Tibial nerve (tissue), 3 donors: ENCODE measurements at regions not wholly inside any gene's neighbourhood (a gene's known extent, or its start where the extent isn't known, plus 50 kb on each side); places are given as distances from the start of the nearest gene placed in this dataset.

Source experiments
- POLR2A ChIP-seq, 2 donors: fragments of 450-650 bp; IDR thresholded peaks; one replicate each; pipeline ENCODE4 v1.6.1; 2017; ENCODE audit warnings: antibody characterized with exemption in 2 of 2, mild to moderate bottlenecking in 2 of 2, moderate library complexity in 2 of 2
- TF ChIP-seq, protein P1 (sequence below), 5 experiments: fragments of 200-600 bp in 3 of 5; fragments of 450-650 bp in 2 of 5; sonication (generic) in 3 of 5; IDR thresholded peaks; one replicate each; pipeline ENCODE4 v1.5.1; 2016 to 2019; ENCODE audit warnings: antibody characterized with exemption in 5 of 5, mild to moderate bottlenecking in 3 of 5, moderate library complexity in 2 of 5

DNA sequence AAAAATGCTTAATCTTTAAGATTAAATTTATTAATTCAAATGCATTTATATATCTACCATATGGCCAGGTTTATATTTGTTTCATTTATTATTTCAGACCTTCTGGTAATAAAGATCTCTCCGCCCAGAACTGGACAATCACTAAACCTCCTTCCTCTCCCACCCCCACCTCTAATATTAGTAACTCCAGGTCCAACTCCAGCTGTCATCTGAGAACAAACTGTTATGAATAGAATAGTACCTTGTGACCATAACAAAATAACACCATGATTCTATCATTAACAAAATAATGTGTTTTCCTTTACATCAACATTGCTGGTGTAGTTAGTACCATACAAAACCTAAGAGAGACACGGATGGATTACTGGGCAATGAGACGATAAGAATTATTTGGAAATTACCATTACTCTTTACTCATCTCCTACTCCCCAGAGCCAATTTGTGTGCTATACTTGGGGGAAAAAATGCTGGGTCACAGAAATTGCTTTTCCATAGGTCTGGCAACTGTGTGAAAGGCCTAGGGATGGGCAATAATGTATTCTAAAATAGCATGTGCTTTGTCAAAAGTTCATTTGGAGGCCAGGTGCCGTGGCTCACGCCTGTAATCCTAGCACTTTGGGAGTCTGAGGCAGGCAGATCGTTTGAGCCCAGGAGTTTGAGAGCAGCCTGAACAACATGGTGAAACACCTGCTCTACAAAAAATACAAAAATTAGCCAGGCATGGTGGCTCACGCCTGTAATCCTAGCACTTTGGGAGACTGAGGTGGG, 186.1 kb downstream of the ENC1 start:
- TF ChIP-seq, protein P1, sequence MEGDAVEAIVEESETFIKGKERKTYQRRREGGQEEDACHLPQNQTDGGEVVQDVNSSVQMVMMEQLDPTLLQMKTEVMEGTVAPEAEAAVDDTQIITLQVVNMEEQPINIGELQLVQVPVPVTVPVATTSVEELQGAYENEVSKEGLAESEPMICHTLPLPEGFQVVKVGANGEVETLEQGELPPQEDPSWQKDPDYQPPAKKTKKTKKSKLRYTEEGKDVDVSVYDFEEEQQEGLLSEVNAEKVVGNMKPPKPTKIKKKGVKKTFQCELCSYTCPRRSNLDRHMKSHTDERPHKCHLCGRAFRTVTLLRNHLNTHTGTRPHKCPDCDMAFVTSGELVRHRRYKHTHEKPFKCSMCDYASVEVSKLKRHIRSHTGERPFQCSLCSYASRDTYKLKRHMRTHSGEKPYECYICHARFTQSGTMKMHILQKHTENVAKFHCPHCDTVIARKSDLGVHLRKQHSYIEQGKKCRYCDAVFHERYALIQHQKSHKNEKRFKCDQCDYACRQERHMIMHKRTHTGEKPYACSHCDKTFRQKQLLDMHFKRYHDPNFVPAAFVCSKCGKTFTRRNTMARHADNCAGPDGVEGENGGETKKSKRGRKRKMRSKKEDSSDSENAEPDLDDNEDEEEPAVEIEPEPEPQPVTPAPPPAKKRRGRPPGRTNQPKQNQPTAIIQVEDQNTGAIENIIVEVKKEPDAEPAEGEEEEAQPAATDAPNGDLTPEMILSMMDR (IDR thresholded peaks at IDR 0.05), result no peak
- TF ChIP-seq POLR2A (IDR thresholded peaks at IDR 0.05), result no peak
